ENCODE measurements at regions not wholly inside any gene's neighbourhood (a gene's known extent, or its start where the extent isn't known, plus 50 kb on each side); places are given as distances from the start of the nearest gene placed in this dataset.

- H3K4me3 Mint-ChIP-seq (ENCODE audit: low read depth, unreplicated experiment) = no peak overlapping the region
- CTCF ChIA-PET = no interaction called here
- no peaks in the 10 kb centered on the region for H3K4me1 Mint-ChIP-seq (ENCODE audit: low read depth, unreplicated experiment)
- peaks cover 19% of the 10 kb centered on the region for H3K9me3 Mint-ChIP-seq (ENCODE audit: low read depth, unreplicated experiment)
- BruUV-seq (replicated peaks) = no TSS peak
- intact Hi-C loops (cut with micrococcal nuclease; ENCODE audit: unreplicated experiment) = no loop called here
- H3K27ac Mint-ChIP-seq (ENCODE audit: unreplicated experiment) = no peak overlapping the region
- no peak for TF ChIP-seq CTCF (IDR thresholded peaks at IDR 0.05; ENCODE audit: unreplicated experiment)
- DNase-seq = no peak
- no peaks in the 10 kb centered on the region for H3K36me3 Mint-ChIP-seq (ENCODE audit: insufficient read depth, unreplicated experiment)
- no peaks in the 10 kb centered on the region for H3K27me3 Mint-ChIP-seq (ENCODE audit: unreplicated experiment)
Measured at GRCh38 chr12:127655691-127656090, 611.3 kb upstream of the TMEM132C start.

GRCh38 chr12:127656266-127656665, 610.7 kb upstream of the TMEM132C start:
- H3K4me3 Mint-ChIP-seq (ENCODE audit: low read depth, unreplicated experiment) = no peak overlapping the region
- no TSS peak for BruUV-seq (replicated peaks)
- DNase-seq = no peak
- H3K9me3 Mint-ChIP-seq (ENCODE audit: low read depth, unreplicated experiment) = peaks cover 20% of the 10 kb centered on the region
- H3K36me3 Mint-ChIP-seq (ENCODE audit: insufficient read depth, unreplicated experiment) = no peaks in the 10 kb centered on the region
- no peaks in the 10 kb centered on the region for H3K27me3 Mint-ChIP-seq (ENCODE audit: unreplicated experiment)
- no peaks in the 10 kb centered on the region for H3K4me1 Mint-ChIP-seq (ENCODE audit: low read depth, unreplicated experiment)
- CTCF ChIA-PET = no interaction called here
- no peak overlapping the region for H3K27ac Mint-ChIP-seq (ENCODE audit: unreplicated experiment)
- intact Hi-C loops (cut with micrococcal nuclease; ENCODE audit: unreplicated experiment) = no loop called here
- TF ChIP-seq CTCF (IDR thresholded peaks at IDR 0.05; ENCODE audit: unreplicated experiment) = no peak

GRCh38 chr12:127657036-127657435, 609.9 kb upstream of the TMEM132C start:
- Mint-ChIP-seq H3K4me3 (ENCODE audit: low read depth, unreplicated experiment) (no peak overlapping the region), H3K27ac (ENCODE audit: unreplicated experiment) (no peak overlapping the region), H3K9me3 (ENCODE audit: low read depth, unreplicated experiment) (peaks cover 18% of the 10 kb centered on the region), H3K4me1 (ENCODE audit: low read depth, unreplicated experiment) (no peaks in the 10 kb centered on the region), H3K36me3 (ENCODE audit: insufficient read depth, unreplicated experiment) (no peaks in the 10 kb centered on the region), H3K27me3 (ENCODE audit: unreplicated experiment) (no peaks in the 10 kb centered on the region)
- no peak for DNase-seq
- intact Hi-C loops (cut with micrococcal nuclease; ENCODE audit: unreplicated experiment) = no loop called here
- CTCF ChIA-PET = no interaction called here
- BruUV-seq (replicated peaks) = no TSS peak
- no peak for TF ChIP-seq CTCF (IDR thresholded peaks at IDR 0.05; ENCODE audit: unreplicated experiment)

GRCh38 chr12:127660961-127661360, 606.0 kb upstream of the TMEM132C start:
- CTCF ChIA-PET = no interaction called here
- Mint-ChIP-seq H3K9me3 (ENCODE audit: low read depth, unreplicated experiment) (peaks cover 13% of the 10 kb centered on the region), H3K27ac (ENCODE audit: unreplicated experiment) (no peak overlapping the region), H3K36me3 (ENCODE audit: insufficient read depth, unreplicated experiment) (no peaks in the 10 kb centered on the region), H3K27me3 (ENCODE audit: unreplicated experiment) (no peaks in the 10 kb centered on the region), H3K4me1 (ENCODE audit: low read depth, unreplicated experiment) (no peaks in the 10 kb centered on the region), H3K4me3 (ENCODE audit: low read depth, unreplicated experiment) (no peak overlapping the region)
- intact Hi-C loops (cut with micrococcal nuclease; ENCODE audit: unreplicated experiment) = no loop called here
- BruUV-seq (replicated peaks) = no TSS peak
- no peak for TF ChIP-seq CTCF (IDR thresholded peaks at IDR 0.05; ENCODE audit: unreplicated experiment)
- no peak for DNase-seq

GRCh38 chr12:127663716-127664115, 603.3 kb upstream of the TMEM132C start:
- no peaks in the 10 kb centered on the region for H3K4me1 Mint-ChIP-seq (ENCODE audit: low read depth, unreplicated experiment)
- no peak overlapping the region for H3K27ac Mint-ChIP-seq (ENCODE audit: unreplicated experiment)
- no peak overlapping the region for H3K4me3 Mint-ChIP-seq (ENCODE audit: low read depth, unreplicated experiment)
- H3K27me3 Mint-ChIP-seq (ENCODE audit: unreplicated experiment) = no peaks in the 10 kb centered on the region
- peaks cover 9% of the 10 kb centered on the region for H3K9me3 Mint-ChIP-seq (ENCODE audit: low read depth, unreplicated experiment)
- H3K36me3 Mint-ChIP-seq (ENCODE audit: insufficient read depth, unreplicated experiment) = no peaks in the 10 kb centered on the region
- BruUV-seq (replicated peaks) = no TSS peak
- no peak for TF ChIP-seq CTCF (IDR thresholded peaks at IDR 0.05; ENCODE audit: unreplicated experiment)
- DNase-seq = no peak
- CTCF ChIA-PET = interaction anchor here (1.1 kb wide), 1 partner anchor 467 kb away, joined by 3 read pairs; no protein-coding TSS in a partner anchor
- intact Hi-C loops (cut with micrococcal nuclease; ENCODE audit: unreplicated experiment) = no loop called here
